ENCODE measurements at regions not wholly inside any gene's neighbourhood (a gene's known extent, or its start where the extent isn't known, plus 50 kb on each side); places are given as distances from the start of the nearest gene placed in this dataset.

DNA sequence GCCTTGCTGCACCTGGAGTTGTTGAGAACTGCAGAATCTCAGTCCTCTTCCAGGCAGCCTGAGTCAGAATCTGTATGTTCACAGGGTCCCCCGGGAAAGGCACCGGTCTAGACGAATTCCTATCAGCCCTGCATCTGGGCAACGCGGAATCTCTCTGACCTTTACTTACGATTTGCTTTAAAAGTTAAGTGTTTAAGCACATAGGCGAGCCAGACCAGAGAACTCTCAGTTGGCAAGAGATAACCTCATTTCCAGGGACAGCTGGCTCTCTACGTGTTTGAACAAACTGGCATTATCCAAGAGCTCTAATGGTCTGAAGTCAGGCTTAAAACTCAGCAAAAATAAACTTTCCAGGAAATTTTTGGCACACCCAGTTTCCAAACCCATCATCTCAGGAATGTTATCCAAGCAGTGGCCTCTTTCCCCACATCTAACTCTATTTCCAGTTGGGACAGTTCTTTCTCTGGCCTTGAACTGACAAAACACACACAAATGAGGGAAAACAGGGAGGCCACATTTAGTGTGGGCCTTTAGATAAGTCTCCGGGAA is 53.4 kb downstream of the HES1 start:
- TF ChIP-seq CTCF (IDR thresholded peaks at IDR 0.05): no peak
- TF ChIP-seq POLR2A (IDR thresholded peaks at IDR 0.05): no peak
